ENCODE measurements at regions not wholly inside any gene's neighbourhood (a gene's known extent, or its start where the extent isn't known, plus 50 kb on each side); places are given as distances from the start of the nearest gene placed in this dataset.
"Not testable (repeated sequence)": the region's sequence is repeated elsewhere in the genome, so short reads cannot be mapped to it uniquely, and the experiment has no call there.

GRCh38 chr1:98287626-98288025 lies 366.8 kb upstream of the DPYD start:
- no peak for DNase-seq (ENCODE audit: low spot score)

GRCh38 chr1:98286656-98287055 lies 365.8 kb upstream of the DPYD start:
- DNase-seq (ENCODE audit: low spot score): no peak

GRCh38 chr1:98285286-98285685 lies 364.5 kb upstream of the DPYD start:
- DNase-seq (ENCODE audit: low spot score): not testable (repeated sequence)

GRCh38 chr1:98280049-98280448 lies 359.2 kb upstream of the DPYD start:
- DNase-seq (ENCODE audit: low spot score): no peak

- DNase-seq (ENCODE audit: low spot score): no peak
Observed at GRCh38 chr1:98278055-98278454, 357.2 kb upstream of the DPYD start.

- peak; percentile 6 for DNase-seq (ENCODE audit: low spot score)
Observed at GRCh38 chr1:98277118-98277517, 356.3 kb upstream of the DPYD start.

- no peak for DNase-seq (ENCODE audit: low spot score)
Observed at GRCh38 chr1:98276514-98276913, 355.7 kb upstream of the DPYD start.

GRCh38 chr1:98268316-98268715 lies 347.5 kb upstream of the DPYD start:
- DNase-seq (ENCODE audit: low spot score): no peak

GRCh38 chr1:98267423-98267822 lies 346.6 kb upstream of the DPYD start:
- DNase-seq (ENCODE audit: low spot score): no peak

- DNase-seq (ENCODE audit: low spot score): no peak
Observed at GRCh38 chr1:98264727-98265126, 343.9 kb upstream of the DPYD start.

GRCh38 chr1:98260839-98261238 lies 340.0 kb upstream of the DPYD start:
- peak; percentile 5 for DNase-seq (ENCODE audit: low spot score)

GRCh38 chr1:98260412-98260811 lies 339.6 kb upstream of the DPYD start:
- no peak for DNase-seq (ENCODE audit: low spot score)

GRCh38 chr1:98256700-98257099 lies 335.9 kb upstream of the DPYD start:
- DNase-seq (ENCODE audit: low spot score): no peak

GRCh38 chr1:98253145-98253544 lies 332.3 kb upstream of the DPYD start:
- no peak for DNase-seq (ENCODE audit: low spot score)

- no peak for DNase-seq (ENCODE audit: low spot score)
Observed at GRCh38 chr1:98251497-98251896, 330.7 kb upstream of the DPYD start.

GRCh38 chr1:98232678-98233077 lies 311.8 kb upstream of the DPYD start:
- DNase-seq (ENCODE audit: low spot score): no peak

GRCh38 chr1:98222706-98223105 lies 301.9 kb upstream of the DPYD start:
- no peak for DNase-seq (ENCODE audit: low spot score)

- DNase-seq (ENCODE audit: low spot score): no peak
Observed at GRCh38 chr1:98221923-98222322, 301.1 kb upstream of the DPYD start.

- no peak for DNase-seq (ENCODE audit: low spot score)
Observed at GRCh38 chr1:98217601-98218000, 296.8 kb upstream of the DPYD start.

- no peak for DNase-seq (ENCODE audit: low spot score)
Observed at GRCh38 chr1:98216304-98216703, 295.5 kb upstream of the DPYD start.

GRCh38 chr1:98211271-98211845 lies 290.5 kb upstream of the DPYD start:
- DNase-seq (ENCODE audit: low spot score): no peak

GRCh38 chr1:98210563-98210962 lies 289.7 kb upstream of the DPYD start:
- no peak for DNase-seq (ENCODE audit: low spot score)

- DNase-seq (ENCODE audit: low spot score): peak; percentile 86
Observed at GRCh38 chr1:98210064-98210463, 289.2 kb upstream of the DPYD start.

GRCh38 chr1:98205291-98206017 lies 284.6 kb upstream of the DPYD start:
- no peak for DNase-seq (ENCODE audit: low spot score)

Data from H4 (cell line).